MCF 10A (cell line): ENCODE measurements at regions not wholly inside any gene's neighbourhood (a gene's known extent, or its start where the extent isn't known, plus 50 kb on each side); places are given as distances from the start of the nearest gene placed in this dataset.

Source experiments
- BruUV-seq: library from RNA; stranded (reverse); fragments of 400-500 nt; replicated peaks from 2 replicates; lab custom pipeline; 2021; lab: Mats Ljungman, UMichigan
- CTCF ChIA-PET: fragments of 300-600 bp; sonication (Branson Sonifier 250); formaldehyde crosslinking; extraction: SDS; loops from one replicate; lab custom pipeline; 2021; ENCODE audit warnings: antibody characterized with exemption, inconsistent platforms; lab: Yijun Ruan, JAX
- POLR2A ChIA-PET: fragments of 300-600, 350-650 bp; sonication (Branson Sonifier 250); formaldehyde crosslinking; extraction: SDS; loops from one replicate; lab custom pipeline; 2020; ENCODE audit warnings: antibody characterized with exemption, inconsistent platforms; lab: Yijun Ruan, JAX
- DNase-seq: peaks from one replicate; pipeline ENCODE4 v3.0.0-alpha.2; 2018; ENCODE audit not compliant: unreplicated experiment
- H3K27ac Mint-ChIP-seq: one replicate; pipeline ENCODE4 v1.8.0; 2022; ENCODE audit warnings: mild to moderate bottlenecking, low read depth, mixed read lengths; ENCODE audit not compliant: unreplicated experiment
- H3K27me3 Mint-ChIP-seq: one replicate; pipeline ENCODE4 v1.8.0; 2022; ENCODE audit warnings: mixed read lengths; ENCODE audit not compliant: insufficient read depth, unreplicated experiment
- H3K36me3 Mint-ChIP-seq: one replicate; pipeline ENCODE4 v1.8.0; 2022; ENCODE audit warnings: mild to moderate bottlenecking, moderate library complexity, mixed read lengths; ENCODE audit not compliant: insufficient read depth, unreplicated experiment
- H3K4me1 Mint-ChIP-seq: one replicate; pipeline ENCODE4 v1.8.0; 2022; ENCODE audit warnings: mixed read lengths; ENCODE audit not compliant: insufficient read depth, unreplicated experiment
- H3K4me3 Mint-ChIP-seq: one replicate; pipeline ENCODE4 v1.8.0; 2022; ENCODE audit warnings: mild to moderate bottlenecking, moderate library complexity, mixed read lengths; ENCODE audit not compliant: unreplicated experiment
- H3K9me3 Mint-ChIP-seq: one replicate; pipeline ENCODE4 v1.8.0; 2022; ENCODE audit warnings: mixed read lengths; ENCODE audit not compliant: unreplicated experiment
- intact Hi-C: fragments of 100-400 bp; cut with micrococcal nuclease; formaldehyde crosslinking; loops from 2 replicates; pipeline ENCODE4 v1.14.1; 2022
- TF ChIP-seq, protein P1 (sequence below): fragments of 200-600 bp; IDR thresholded peaks from one replicate; pipeline ENCODE4 v1.8.0; 2022; ENCODE audit warnings: antibody characterized with exemption, mild to moderate bottlenecking; ENCODE audit not compliant: unreplicated experiment

- Mint-ChIP-seq H3K4me3 (no peak overlapping the region), H3K36me3 (no peaks in the 10 kb centered on the region), H3K9me3 (no peaks in the 10 kb centered on the region), H3K4me1 (peaks cover 6% of the 10 kb centered on the region), H3K27ac (no peak overlapping the region), H3K27me3 (no peaks in the 10 kb centered on the region)
- TF ChIP-seq, protein P1, sequence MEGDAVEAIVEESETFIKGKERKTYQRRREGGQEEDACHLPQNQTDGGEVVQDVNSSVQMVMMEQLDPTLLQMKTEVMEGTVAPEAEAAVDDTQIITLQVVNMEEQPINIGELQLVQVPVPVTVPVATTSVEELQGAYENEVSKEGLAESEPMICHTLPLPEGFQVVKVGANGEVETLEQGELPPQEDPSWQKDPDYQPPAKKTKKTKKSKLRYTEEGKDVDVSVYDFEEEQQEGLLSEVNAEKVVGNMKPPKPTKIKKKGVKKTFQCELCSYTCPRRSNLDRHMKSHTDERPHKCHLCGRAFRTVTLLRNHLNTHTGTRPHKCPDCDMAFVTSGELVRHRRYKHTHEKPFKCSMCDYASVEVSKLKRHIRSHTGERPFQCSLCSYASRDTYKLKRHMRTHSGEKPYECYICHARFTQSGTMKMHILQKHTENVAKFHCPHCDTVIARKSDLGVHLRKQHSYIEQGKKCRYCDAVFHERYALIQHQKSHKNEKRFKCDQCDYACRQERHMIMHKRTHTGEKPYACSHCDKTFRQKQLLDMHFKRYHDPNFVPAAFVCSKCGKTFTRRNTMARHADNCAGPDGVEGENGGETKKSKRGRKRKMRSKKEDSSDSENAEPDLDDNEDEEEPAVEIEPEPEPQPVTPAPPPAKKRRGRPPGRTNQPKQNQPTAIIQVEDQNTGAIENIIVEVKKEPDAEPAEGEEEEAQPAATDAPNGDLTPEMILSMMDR, result no peak
- no TSS peak for BruUV-seq
- no peak for DNase-seq
- intact Hi-C loops, result no loop called here
- ChIA-PET POLR2A (interaction anchor here (0.9 kb wide), 1 partner anchor 12 kb away, joined by 3 read pairs; no protein-coding TSS in a partner anchor), CTCF (interaction anchor here (0.8 to 1.3 kb wide), 3 partner anchors 21 to 40 kb away, joined by 3 to 4 read pairs (median 3); no protein-coding TSS in a partner anchor)
Measured at GRCh38 chr4:119765951-119766350, 137.3 kb upstream of the PDE5A start.

DNA sequence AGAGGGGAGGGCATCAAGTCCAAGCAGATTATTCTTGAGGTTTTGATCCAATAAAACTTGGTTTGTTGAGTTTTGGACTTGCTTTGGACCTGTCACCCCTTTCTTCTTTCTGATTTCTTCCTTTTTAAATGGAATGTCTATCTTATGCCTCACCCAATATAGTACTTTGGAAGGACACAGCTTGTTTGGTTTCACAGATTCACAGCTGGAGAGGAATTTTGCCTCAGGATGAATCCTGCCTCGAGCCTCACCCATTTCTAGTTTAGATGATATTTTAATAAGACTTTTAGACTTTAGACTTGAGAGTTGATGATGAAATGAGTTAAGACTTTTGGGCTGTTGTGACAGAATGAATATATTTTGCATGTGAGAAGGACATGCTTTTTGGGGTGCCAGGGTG lies 136.9 kb upstream of the PDE5A start:
- Mint-ChIP-seq H3K27me3 (no peaks in the 10 kb centered on the region), H3K9me3 (no peaks in the 10 kb centered on the region), H3K36me3 (no peaks in the 10 kb centered on the region), H3K4me1 (peaks cover 6% of the 10 kb centered on the region), H3K27ac (no peak overlapping the region), H3K4me3 (no peak overlapping the region)
- intact Hi-C loops, result no loop called here
- POLR2A ChIA-PET, result no interaction called here
- no TSS peak for BruUV-seq
- CTCF ChIA-PET, result interaction anchor here (0.8 to 1.3 kb wide), 3 partner anchors 21 to 40 kb away, joined by 3 to 4 read pairs (median 3); no protein-coding TSS in a partner anchor
- DNase-seq, result no peak
- TF ChIP-seq, protein P1, result no peak

- H3K27me3 Mint-ChIP-seq, result no peaks in the 10 kb centered on the region
- intact Hi-C loops, result no loop called here
- no peak overlapping the region for H3K4me3 Mint-ChIP-seq
- no peaks in the 10 kb centered on the region for H3K9me3 Mint-ChIP-seq
- H3K27ac Mint-ChIP-seq, result no peak overlapping the region
- TF ChIP-seq, protein P1, result no peak
- BruUV-seq, result no TSS peak
- DNase-seq, result no peak
- ChIA-PET CTCF (interaction anchor here (1.0 kb wide), 1 partner anchor 135 kb away, joined by 5 read pairs; the partner anchor contains the start of gene PDE5A), POLR2A (no interaction called here)
- H3K36me3 Mint-ChIP-seq, result no peaks in the 10 kb centered on the region
- peaks cover 6% of the 10 kb centered on the region for H3K4me1 Mint-ChIP-seq
Measured at GRCh38 chr4:119763386-119763785, 134.8 kb upstream of the PDE5A start.

GRCh38 chr4:119755599-119755998 lies 127.0 kb upstream of the PDE5A start:
- POLR2A ChIA-PET, result interaction anchor here (0.9 kb wide), 1 partner anchor 1401 kb away, joined by 3 read pairs; no protein-coding TSS in a partner anchor

More at GRCh38 chr4:119755599-119755998, 127.0 kb upstream of the PDE5A start:
- DNase-seq, result no peak
- intact Hi-C loops, result no loop called here
- BruUV-seq, result no TSS peak
- Mint-ChIP-seq H3K4me3 (no peak overlapping the region), H3K27ac (peak overlapping the region; percentile 57), H3K4me1 (no peaks in the 10 kb centered on the region), H3K36me3 (no peaks in the 10 kb centered on the region), H3K27me3 (no peaks in the 10 kb centered on the region), H3K9me3 (no peaks in the 10 kb centered on the region)
- TF ChIP-seq, protein P1, result no peak
- CTCF ChIA-PET, result interaction anchor here (1.2 kb wide), 1 partner anchor 128 kb away, joined by 3 read pairs; no protein-coding TSS in a partner anchor
